Smooth muscle cell (in vitro differentiated cells): ENCODE measurements at regions not wholly inside any gene's neighbourhood (a gene's known extent, or its start where the extent isn't known, plus 50 kb on each side); places are given as distances from the start of the nearest gene placed in this dataset.

Experiments used
- DNase-seq: peaks from one replicate; lab custom pipeline; 2025; ENCODE audit not compliant: unreplicated experiment; lab: John Stamatoyannopoulos, UW
- H2AFZ ChIP-seq: fragments of 200-600 bp; sonication (generic); 2 replicates; pipeline ENCODE4 v1.6.0; 2016; ENCODE audit warnings: antibody characterized with exemption, low read depth, mild to moderate bottlenecking
- H3F3A ChIP-seq: fragments of 200-600 bp; sonication (generic); 2 replicates; pipeline ENCODE4 v1.6.0; 2017; ENCODE audit warnings: antibody characterized with exemption, low read depth
- H3K27ac ChIP-seq: fragments of 200-600 bp; sonication (generic); 2 replicates; pipeline ENCODE4 v1.5.1; 2016; ENCODE audit warnings: low read depth, mild to moderate bottlenecking
- H3K27me3 ChIP-seq: fragments of 200-600 bp; sonication (generic); 2 replicates; pipeline ENCODE4 v1.6.1; 2016; ENCODE audit warnings: low read depth, mild to moderate bottlenecking
- H3K36me3 ChIP-seq: fragments of 200-600 bp; sonication (generic); 2 replicates; pipeline ENCODE4 v1.5.1; 2016; ENCODE audit warnings: low read depth
- H3K4me1 ChIP-seq: fragments of 200-600 bp; sonication (generic); 2 replicates; pipeline ENCODE4 v1.5.1; 2016; ENCODE audit warnings: low read depth
- H3K4me2 ChIP-seq: fragments of 200-600 bp; sonication (generic); 2 replicates; pipeline ENCODE4 v1.6.0; 2016; ENCODE audit warnings: mild to moderate bottlenecking
- H3K4me3 ChIP-seq: fragments of 200-600 bp; sonication (generic); 2 replicates; pipeline ENCODE4 v1.5.1; 2016; ENCODE audit warnings: mild to moderate bottlenecking
- H3K79me2 ChIP-seq: fragments of 200-600 bp; sonication (generic); 2 replicates; pipeline ENCODE4 v1.6.0; 2016; ENCODE audit warnings: low read depth, mild to moderate bottlenecking
- H3K9ac ChIP-seq: fragments of 200-600 bp; sonication (generic); 2 replicates; pipeline ENCODE4 v1.6.0; 2016; ENCODE audit warnings: low read depth
- H3K9me3 ChIP-seq: fragments of 200-600 bp; sonication (generic); replicated peaks from 2 replicates; pipeline ENCODE4 v1.5.1; 2016; ENCODE audit warnings: low read depth
- H4K20me1 ChIP-seq: fragments of 200-600 bp; sonication (generic); 2 replicates; pipeline ENCODE4 v1.6.0; 2016; ENCODE audit warnings: low read depth
- WGBS: methylation state at CpG from one replicate; pipeline ENCODE4 v1.1.7; 2016; ENCODE audit warnings: low lambda C conversion rate; 5-methylcytosine and 5-hydroxymethylcytosine counted together
- TF ChIP-seq, protein P1 (sequence below): fragments of 200-600 bp; sonication (generic); IDR thresholded peaks from 2 replicates; pipeline ENCODE4 v1.5.1; 2017; ENCODE audit warnings: borderline replicate concordance, mild to moderate bottlenecking, antibody characterized with exemption; ENCODE audit not compliant: insufficient read depth, poor library complexity, severe bottlenecking

- H3K27ac ChIP-seq: no peak overlapping the region
Measured at GRCh38 chr3:16820485-16820884, 64.3 kb upstream of the PLCL2 start.

GRCh38 chr3:16821053-16821452 lies 63.7 kb upstream of the PLCL2 start:
- Histone ChIP-seq H3K36me3 (no peaks in the 10 kb centered on the region), H3K4me2 (no peak overlapping the region), H3K79me2 (no peaks in the 10 kb centered on the region), H3K27me3 (no peaks in the 10 kb centered on the region), H4K20me1 (no peaks in the 10 kb centered on the region), H3K9ac (no peak overlapping the region), H2AFZ (no peak overlapping the region), H3K4me1 (no peaks in the 10 kb centered on the region), H3K9me3 (no peaks in the 10 kb centered on the region), H3K27ac (no peak overlapping the region), H3K4me3 (no peak overlapping the region), H3F3A (no peaks in the 10 kb centered on the region)
- DNase-seq: no peak
- TF ChIP-seq, protein P1, sequence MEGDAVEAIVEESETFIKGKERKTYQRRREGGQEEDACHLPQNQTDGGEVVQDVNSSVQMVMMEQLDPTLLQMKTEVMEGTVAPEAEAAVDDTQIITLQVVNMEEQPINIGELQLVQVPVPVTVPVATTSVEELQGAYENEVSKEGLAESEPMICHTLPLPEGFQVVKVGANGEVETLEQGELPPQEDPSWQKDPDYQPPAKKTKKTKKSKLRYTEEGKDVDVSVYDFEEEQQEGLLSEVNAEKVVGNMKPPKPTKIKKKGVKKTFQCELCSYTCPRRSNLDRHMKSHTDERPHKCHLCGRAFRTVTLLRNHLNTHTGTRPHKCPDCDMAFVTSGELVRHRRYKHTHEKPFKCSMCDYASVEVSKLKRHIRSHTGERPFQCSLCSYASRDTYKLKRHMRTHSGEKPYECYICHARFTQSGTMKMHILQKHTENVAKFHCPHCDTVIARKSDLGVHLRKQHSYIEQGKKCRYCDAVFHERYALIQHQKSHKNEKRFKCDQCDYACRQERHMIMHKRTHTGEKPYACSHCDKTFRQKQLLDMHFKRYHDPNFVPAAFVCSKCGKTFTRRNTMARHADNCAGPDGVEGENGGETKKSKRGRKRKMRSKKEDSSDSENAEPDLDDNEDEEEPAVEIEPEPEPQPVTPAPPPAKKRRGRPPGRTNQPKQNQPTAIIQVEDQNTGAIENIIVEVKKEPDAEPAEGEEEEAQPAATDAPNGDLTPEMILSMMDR: no peak
- WGBS: 81% methylated on average over 4 of the region's 4 CpGs

More at GRCh38 chr3:16820485-16820884, 64.3 kb upstream of the PLCL2 start:
- no peak overlapping the region for H3K9ac ChIP-seq
- H3F3A ChIP-seq: no peaks in the 10 kb centered on the region
- no peak for DNase-seq
- no peaks in the 10 kb centered on the region for H3K36me3 ChIP-seq
- H3K9me3 ChIP-seq: no peaks in the 10 kb centered on the region
- H3K79me2 ChIP-seq: no peaks in the 10 kb centered on the region
- TF ChIP-seq, protein P1: no peak
- no peaks in the 10 kb centered on the region for H3K4me1 ChIP-seq
- no peak overlapping the region for H3K4me3 ChIP-seq
- H4K20me1 ChIP-seq: no peaks in the 10 kb centered on the region
- no peak overlapping the region for H2AFZ ChIP-seq
- no peak overlapping the region for H3K4me2 ChIP-seq
- no peaks in the 10 kb centered on the region for H3K27me3 ChIP-seq

- 83% methylated on average over 5 of the region's 5 CpGs for WGBS
- Histone ChIP-seq H3K79me2 (no peaks in the 10 kb centered on the region), H3K4me2 (no peak overlapping the region), H3K27ac (no peak overlapping the region), H3K9ac (no peak overlapping the region), H3K36me3 (no peaks in the 10 kb centered on the region), H3K27me3 (no peaks in the 10 kb centered on the region), H3K9me3 (no peaks in the 10 kb centered on the region), H4K20me1 (no peaks in the 10 kb centered on the region), H3F3A (no peaks in the 10 kb centered on the region), H3K4me1 (no peaks in the 10 kb centered on the region), H3K4me3 (no peak overlapping the region), H2AFZ (no peak overlapping the region)
- no peak for DNase-seq
- TF ChIP-seq, protein P1: no peak
Measured at GRCh38 chr3:16824081-16824696, 60.6 kb upstream of the PLCL2 start.

DNA sequence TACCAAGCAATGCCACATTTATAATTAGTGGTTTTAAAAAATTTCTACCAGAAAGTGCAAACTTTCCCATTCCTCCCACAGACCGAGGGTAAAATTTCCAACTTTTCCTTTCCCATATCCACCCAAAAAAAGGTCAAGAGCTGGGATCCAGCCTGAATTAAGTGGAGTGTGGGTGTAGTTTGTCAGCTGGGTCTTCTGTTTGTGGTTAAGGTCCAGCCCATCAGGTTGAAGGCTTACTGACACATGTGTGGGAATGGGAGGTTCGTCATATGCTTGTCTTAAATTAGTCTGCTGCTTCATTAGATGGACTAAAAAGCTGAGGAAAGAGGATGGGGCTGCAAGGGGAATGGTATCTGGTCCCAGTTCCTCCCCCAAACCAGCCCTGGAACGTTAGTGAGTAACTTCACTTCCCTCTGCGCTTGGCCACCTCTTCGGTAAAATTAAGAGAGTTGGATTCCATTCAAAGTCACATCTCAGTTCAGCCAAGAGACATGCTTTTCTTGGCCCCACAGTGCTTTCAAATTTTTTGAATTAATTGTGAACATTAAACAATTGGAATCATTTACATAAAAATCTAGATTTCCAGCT lies 59.0 kb upstream of the PLCL2 start:
- no peaks in the 10 kb centered on the region for H4K20me1 ChIP-seq
- TF ChIP-seq, protein P1: no peak
- no peak overlapping the region for H3K4me2 ChIP-seq
- H3K9me3 ChIP-seq: no peaks in the 10 kb centered on the region
- no peak overlapping the region for H2AFZ ChIP-seq
- no peak overlapping the region for H3K9ac ChIP-seq
- 64% methylated on average over 5 of the region's 5 CpGs for WGBS
- no peak overlapping the region for H3K4me3 ChIP-seq
- H3K79me2 ChIP-seq: no peaks in the 10 kb centered on the region
- no peaks in the 10 kb centered on the region for H3K36me3 ChIP-seq
- no peak for DNase-seq
- no peaks in the 10 kb centered on the region for H3F3A ChIP-seq
- no peaks in the 10 kb centered on the region for H3K27me3 ChIP-seq
- H3K4me1 ChIP-seq: no peaks in the 10 kb centered on the region
- no peak overlapping the region for H3K27ac ChIP-seq
